Kidney epithelial cell (primary cell): ENCODE measurements at regions not wholly inside any gene's neighbourhood (a gene's known extent, or its start where the extent isn't known, plus 50 kb on each side); places are given as distances from the start of the nearest gene placed in this dataset.
A peak's percentile ranks its signal among the peaks of the same experiment; 100 is the strongest.

Source experiments
- DNase-seq: peaks from one replicate; pipeline ENCODE4 v3.0.0-alpha.2; 2010; ENCODE audit warnings: low read depth
- H3K27me3 ChIP-seq: 2 replicates; pipeline ENCODE4 v1.6.0; 2011; ENCODE audit warnings: low read length; ENCODE audit not compliant: control insufficient read depth, insufficient read depth
- H3K36me3 ChIP-seq: 2 replicates; pipeline ENCODE4 v1.5.1; 2011; ENCODE audit warnings: low read length; ENCODE audit not compliant: control insufficient read depth, insufficient read depth
- H3K4me3 ChIP-seq: 2 replicates; pipeline ENCODE4 v1.5.1; 2011; ENCODE audit warnings: low read depth, mild to moderate bottlenecking, control low read depth, low read length
- CTCF ChIP-seq: IDR thresholded peaks from 2 replicates; pipeline ENCODE4 v1.5.1; 2011; ENCODE audit warnings: mild to moderate bottlenecking, moderate library complexity, low read length, control low read depth, inconsistent platforms; ENCODE audit not compliant: insufficient read depth, poor library complexity, severe bottlenecking

GRCh38 chr13:74288361-74288911, 154.2 kb upstream of the KLF12 start:
- DNase-seq = no peak

GRCh38 chr13:74287724-74288169, 153.5 kb upstream of the KLF12 start:
- Histone ChIP-seq H3K27me3 (no peaks in the 10 kb centered on the region), H3K36me3 (no peaks in the 10 kb centered on the region), H3K4me3 (no peak overlapping the region)
- DNase-seq = peak; percentile 39
- no peak for TF ChIP-seq CTCF

More at GRCh38 chr13:74288361-74288911, 154.2 kb upstream of the KLF12 start:
- H3K4me3 ChIP-seq = no peak overlapping the region
- no peaks in the 10 kb centered on the region for H3K27me3 ChIP-seq
- TF ChIP-seq CTCF = no peak
- no peaks in the 10 kb centered on the region for H3K36me3 ChIP-seq

- H3K36me3 ChIP-seq = no peaks in the 10 kb centered on the region
- no peak overlapping the region for H3K4me3 ChIP-seq
- no peaks in the 10 kb centered on the region for H3K27me3 ChIP-seq
- DNase-seq = no peak
- TF ChIP-seq CTCF = no peak
Measured at GRCh38 chr13:74280795-74281490, 146.7 kb upstream of the KLF12 start.

GRCh38 chr13:74280093-74280794, 146.0 kb upstream of the KLF12 start:
- Histone ChIP-seq H3K36me3 (no peaks in the 10 kb centered on the region), H3K4me3 (no peak overlapping the region), H3K27me3 (no peaks in the 10 kb centered on the region)
- TF ChIP-seq CTCF = no peak
- DNase-seq = no peak

- no peaks in the 10 kb centered on the region for H3K27me3 ChIP-seq
- TF ChIP-seq CTCF = no peak
- no peaks in the 10 kb centered on the region for H3K36me3 ChIP-seq
- DNase-seq = no peak
- no peak overlapping the region for H3K4me3 ChIP-seq
Measured at GRCh38 chr13:74278901-74279300, 144.7 kb upstream of the KLF12 start.
